Dermis microvascular lymphatic vessel endothelial cell (primary cell): ENCODE measurements at regions not wholly inside any gene's neighbourhood (a gene's known extent, or its start where the extent isn't known, plus 50 kb on each side); places are given as distances from the start of the nearest gene placed in this dataset.
"Not testable (repeated sequence)": the region's sequence is repeated elsewhere in the genome, so short reads cannot be mapped to it uniquely, and the experiment has no call there.

ENCODE experiments used
- DNase-seq, 2 donors: peaks; one replicate each; pipeline versions ENCODE4 v3.0.0 to v3.0.0-alpha.2; 2010; ENCODE audit warnings: low read depth in 2 of 2

GRCh38 chr9:97103613-97104383 is 64.9 kb upstream of the CTSV start:
- not testable (repeated sequence) for DNase-seq

- not testable (repeated sequence) for DNase-seq
These were observed 60.6 kb upstream of the CTSV start for GRCh38 chr9:97099540-97099939.

- no peak for DNase-seq
These were observed 57.9 kb upstream of the CTSV start for GRCh38 chr9:97096793-97097192.

- DNase-seq, result not testable (repeated sequence)
These were observed 50.4 kb upstream of the CTSV start for GRCh38 chr9:97089361-97089760.
